OCI-LY7 (cell line): ENCODE measurements at regions not wholly inside any gene's neighbourhood (a gene's known extent, or its start where the extent isn't known, plus 50 kb on each side); places are given as distances from the start of the nearest gene placed in this dataset.

ENCODE experiments used
- BruUV-seq: library from RNA; stranded (reverse); fragments of 400-500 nt; replicated peaks from 2 replicates; lab custom pipeline; 2021; lab: Mats Ljungman, UMichigan
- CTCF ChIA-PET: fragments of 300-600 bp; sonication (Branson Sonifier 250); formaldehyde crosslinking; loops from one replicate; lab custom pipeline; 2022; ENCODE audit warnings: antibody characterized with exemption; ENCODE audit not compliant: unreplicated experiment; lab: Charles Lee
- POLR2A ChIA-PET: fragments of 300-600 bp; sonication (Branson Sonifier 250); formaldehyde crosslinking; loops from one replicate; lab custom pipeline; 2022; ENCODE audit warnings: antibody characterized with exemption; lab: Charles Lee
- DNase-seq: peaks from one replicate; pipeline ENCODE4 v3.0.0-alpha.2; 2015; ENCODE audit warnings: low spot score
- H2AFZ ChIP-seq: fragments of 200-600 bp; sonication (generic), shearing (Covaris generic); 2 replicates; pipeline ENCODE4 v1.6.1; 2014; ENCODE audit warnings: mild to moderate bottlenecking, antibody characterized with exemption, low read length, moderate library complexity
- H3K27ac ChIP-seq: fragments of 200-600 bp; sonication (generic); 2 replicates; pipeline ENCODE4 v1.5.1; 2014; ENCODE audit warnings: mixed run types, low read depth, mild to moderate bottlenecking, moderate library complexity, low read length, inconsistent platforms; ENCODE audit not compliant: poor library complexity, severe bottlenecking
- H3K36me3 ChIP-seq: fragments of 200-600 bp; sonication (generic); 2 replicates; pipeline ENCODE4 v1.6.1; 2014; ENCODE audit warnings: mild to moderate bottlenecking, antibody characterized with exemption, low read length, moderate library complexity, mixed read lengths; ENCODE audit not compliant: insufficient read depth
- H3K4me1 ChIP-seq: fragments of 200-600 bp; sonication (generic); 2 replicates; pipeline ENCODE4 v1.5.1; 2014; ENCODE audit warnings: mild to moderate bottlenecking, low read length; ENCODE audit not compliant: insufficient read depth, poor library complexity, severe bottlenecking
- H3K4me2 ChIP-seq: fragments of 200-600 bp; sonication (generic); 2 replicates; pipeline ENCODE4 v1.6.1; 2014; ENCODE audit warnings: mild to moderate bottlenecking, low read length
- H3K4me3 ChIP-seq: fragments of 200-600 bp; sonication (generic); 2 replicates; pipeline ENCODE4 v1.5.1; 2014; ENCODE audit warnings: mild to moderate bottlenecking, low read depth, low read length; ENCODE audit not compliant: poor library complexity, severe bottlenecking
- H3K79me2 ChIP-seq: fragments of 200-600 bp; sonication (generic); 2 replicates; pipeline ENCODE4 v1.6.1; 2016; ENCODE audit warnings: low read depth, mild to moderate bottlenecking, low read length, moderate library complexity, mixed read lengths; ENCODE audit not compliant: insufficient read depth
- H3K9me2 ChIP-seq: fragments of 200-600 bp; sonication (generic); 2 replicates; pipeline ENCODE4 v1.6.1; 2016; ENCODE audit warnings: mild to moderate bottlenecking, low read length, mixed read lengths; ENCODE audit not compliant: insufficient read depth
- H3K9me3 ChIP-seq: fragments of 200-600 bp; sonication (generic); 2 replicates; pipeline ENCODE4 v1.6.1; 2014; ENCODE audit warnings: mild to moderate bottlenecking, mixed run types, low read length, mixed read lengths
- H4K20me1 ChIP-seq: fragments of 200-600 bp; sonication (generic); 2 replicates; pipeline ENCODE4 v1.6.1; 2014; ENCODE audit warnings: mild to moderate bottlenecking, antibody characterized with exemption, low read length, moderate library complexity, mixed read lengths; ENCODE audit not compliant: insufficient read depth
- EZH2phosphoT487 ChIP-seq: fragments of 200-600 bp; sonication (generic); IDR thresholded peaks from 2 replicates; pipeline ENCODE4 v1.6.1; 2018; ENCODE audit warnings: low read depth, borderline replicate concordance, mild to moderate bottlenecking, mixed run types, antibody characterized with exemption, low read length, moderate library complexity, mixed read lengths
- intact Hi-C: fragments of 100-400 bp; cut with micrococcal nuclease; formaldehyde crosslinking; loops from one replicate; pipeline ENCODE4 v1.10.0; 2022; ENCODE audit not compliant: unreplicated experiment
- TF ChIP-seq, protein P1 (sequence below): fragments of 200-600 bp; sonication (generic); conservative IDR thresholded peaks from 2 replicates; pipeline ENCODE4 v1.5.1; 2014; ENCODE audit warnings: mild to moderate bottlenecking, antibody characterized with exemption, low read length, moderate library complexity, mixed read lengths

DNA sequence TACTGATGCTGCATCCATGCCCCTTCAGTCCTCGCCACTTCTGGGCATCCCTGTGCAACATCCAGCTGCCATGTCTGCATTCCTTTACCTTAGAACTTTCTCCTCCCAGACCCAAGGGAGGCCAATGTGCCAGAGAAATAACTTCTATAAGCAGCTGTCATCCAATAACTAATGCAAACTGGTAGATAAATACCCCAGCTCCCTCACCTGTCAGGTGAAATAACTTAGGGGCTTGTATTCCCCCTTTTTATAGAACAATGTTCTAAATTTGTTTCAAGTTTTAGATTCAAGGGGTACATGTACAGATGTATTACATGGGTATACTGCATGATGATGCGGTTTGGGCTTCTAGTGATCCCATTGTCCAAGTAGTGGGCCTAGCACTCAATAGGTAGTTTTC lies 880.1 kb downstream of the UQCRFS1 start:
- H3K79me2 ChIP-seq = no peaks in the 10 kb centered on the region
- no peaks in the 10 kb centered on the region for H3K4me1 ChIP-seq
- H3K4me3 ChIP-seq = no peak overlapping the region
- H4K20me1 ChIP-seq = no peaks in the 10 kb centered on the region
- no peak for DNase-seq
- TF ChIP-seq EZH2phosphoT487 = no peak
- TF ChIP-seq, protein P1, sequence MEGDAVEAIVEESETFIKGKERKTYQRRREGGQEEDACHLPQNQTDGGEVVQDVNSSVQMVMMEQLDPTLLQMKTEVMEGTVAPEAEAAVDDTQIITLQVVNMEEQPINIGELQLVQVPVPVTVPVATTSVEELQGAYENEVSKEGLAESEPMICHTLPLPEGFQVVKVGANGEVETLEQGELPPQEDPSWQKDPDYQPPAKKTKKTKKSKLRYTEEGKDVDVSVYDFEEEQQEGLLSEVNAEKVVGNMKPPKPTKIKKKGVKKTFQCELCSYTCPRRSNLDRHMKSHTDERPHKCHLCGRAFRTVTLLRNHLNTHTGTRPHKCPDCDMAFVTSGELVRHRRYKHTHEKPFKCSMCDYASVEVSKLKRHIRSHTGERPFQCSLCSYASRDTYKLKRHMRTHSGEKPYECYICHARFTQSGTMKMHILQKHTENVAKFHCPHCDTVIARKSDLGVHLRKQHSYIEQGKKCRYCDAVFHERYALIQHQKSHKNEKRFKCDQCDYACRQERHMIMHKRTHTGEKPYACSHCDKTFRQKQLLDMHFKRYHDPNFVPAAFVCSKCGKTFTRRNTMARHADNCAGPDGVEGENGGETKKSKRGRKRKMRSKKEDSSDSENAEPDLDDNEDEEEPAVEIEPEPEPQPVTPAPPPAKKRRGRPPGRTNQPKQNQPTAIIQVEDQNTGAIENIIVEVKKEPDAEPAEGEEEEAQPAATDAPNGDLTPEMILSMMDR = no peak
- no TSS peak for BruUV-seq
- H3K9me2 ChIP-seq = no peaks in the 10 kb centered on the region
- intact Hi-C loops = no loop called here
- no peaks in the 10 kb centered on the region for H3K36me3 ChIP-seq
- H2AFZ ChIP-seq = no peak overlapping the region
- ChIA-PET POLR2A (no interaction called here), CTCF (no interaction called here)
- H3K27ac ChIP-seq = no peak overlapping the region
- H3K9me3 ChIP-seq = no peaks in the 10 kb centered on the region
- H3K4me2 ChIP-seq = no peak overlapping the region

- Histone ChIP-seq H3K27ac (no peak overlapping the region), H3K4me2 (no peak overlapping the region), H3K79me2 (no peaks in the 10 kb centered on the region), H3K36me3 (no peaks in the 10 kb centered on the region), H4K20me1 (no peaks in the 10 kb centered on the region), H3K4me3 (no peak overlapping the region), H3K9me3 (no peaks in the 10 kb centered on the region), H3K4me1 (no peaks in the 10 kb centered on the region), H2AFZ (no peak overlapping the region), H3K9me2 (no peaks in the 10 kb centered on the region)
- ChIA-PET CTCF (no interaction called here), POLR2A (no interaction called here)
- intact Hi-C loops = no loop called here
- BruUV-seq = no TSS peak
- no peak for DNase-seq
- no peak for TF ChIP-seq EZH2phosphoT487
- TF ChIP-seq, protein P1 = no peak
These were observed 880.6 kb downstream of the UQCRFS1 start for GRCh38 chr19:28332351-28332750.

DNA sequence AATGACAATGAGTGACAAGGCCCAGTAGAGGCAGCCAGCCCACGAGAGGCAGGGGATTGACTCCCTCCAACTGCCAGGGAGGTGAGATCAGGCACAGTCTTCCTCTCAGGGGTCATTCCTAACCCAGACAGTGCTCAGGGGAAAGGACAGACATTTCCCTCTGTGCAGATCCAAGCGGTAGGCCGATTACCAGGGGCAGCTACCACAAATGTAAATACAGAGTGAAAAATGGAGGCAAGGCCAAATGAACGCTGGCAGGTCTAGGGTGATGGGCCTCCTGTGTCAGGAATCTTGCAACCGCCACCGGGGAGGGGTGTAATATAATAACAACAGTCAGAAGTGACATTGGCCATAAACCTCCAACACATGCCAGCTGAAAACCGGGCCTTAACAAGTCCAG lies 881.4 kb downstream of the UQCRFS1 start:
- intact Hi-C loops = no loop called here
- POLR2A ChIA-PET = no interaction called here

More for the DNA sequence above, 881.4 kb downstream of the UQCRFS1 start:
- H3K36me3 ChIP-seq = no peaks in the 10 kb centered on the region
- no peaks in the 10 kb centered on the region for H3K9me3 ChIP-seq
- H4K20me1 ChIP-seq = no peaks in the 10 kb centered on the region
- no peak overlapping the region for H3K4me2 ChIP-seq
- no TSS peak for BruUV-seq
- TF ChIP-seq EZH2phosphoT487 = no peak
- TF ChIP-seq, protein P1 = no peak
- CTCF ChIA-PET = no interaction called here
- no peaks in the 10 kb centered on the region for H3K9me2 ChIP-seq
- no peaks in the 10 kb centered on the region for H3K79me2 ChIP-seq
- H3K4me1 ChIP-seq = no peaks in the 10 kb centered on the region
- H3K4me3 ChIP-seq = no peak overlapping the region
- no peak for DNase-seq
- no peak overlapping the region for H3K27ac ChIP-seq
- no peak overlapping the region for H2AFZ ChIP-seq
